B cell (primary cell): ENCODE measurements at regions not wholly inside any gene's neighbourhood (a gene's known extent, or its start where the extent isn't known, plus 50 kb on each side); places are given as distances from the start of the nearest gene placed in this dataset.

ENCODE experiments used
- ATAC-seq: fragments of 200-7000 bp; cut with Tn5 transposase; one replicate; pipeline ENCODE4 v1.10.0; 2021; ENCODE audit warnings: low read depth, mild to moderate bottlenecking, moderate number of reproducible peaks, moderate library complexity
- CTCF ChIA-PET: fragments of 350-600 bp; sonication (Branson Sonifier 250); formaldehyde crosslinking; loops from one replicate; lab custom pipeline; 2021; ENCODE audit warnings: antibody characterized with exemption, inconsistent platforms; lab: Charles Lee
- POLR2A ChIA-PET: fragments of 350-600 bp; sonication (Branson Sonifier 250); formaldehyde crosslinking; loops from one replicate; lab custom pipeline; 2021; ENCODE audit warnings: antibody characterized with exemption; lab: Charles Lee
- DNase-seq: peaks from one replicate; pipeline ENCODE4 v3.0.0; 2013
- H2AFZ ChIP-seq: 2 replicates; pipeline ENCODE4 v1.6.1; 2012; ENCODE audit warnings: mild to moderate bottlenecking, low read depth, low read length; ENCODE audit not compliant: insufficient read depth, poor library complexity, severe bottlenecking
- H3K27ac ChIP-seq, 2 donors: 1 replicate in 1 of 2; 2 replicates in 1 of 2; pipeline ENCODE4 v1.5.1; 2012 to 2013; ENCODE audit warnings: low read length in 2 of 2, mild to moderate bottlenecking in 2 of 2, moderate library complexity in 1 of 2
- H3K27me3 ChIP-seq, 4 experiments: fragments of 200-600 bp in 1 of 4; sonication (generic) in 1 of 4; replicated peaks in 1 of 4; 1 replicate in 2 of 4; 2 replicates in 2 of 4; pipeline versions ENCODE4 v1.6.1 to v1.7.0; 2013 to 2016; ENCODE audit warnings: low read length in 3 of 4, mild to moderate bottlenecking in 2 of 4, mixed read lengths in 1 of 4, moderate library complexity in 1 of 4; ENCODE audit not compliant: insufficient read depth in 4 of 4, control insufficient read depth in 3 of 4; ENCODE audit errors: control extremely low read depth in 1 of 4
- H3K36me3 ChIP-seq, 2 experiments: replicated peaks in 1 of 2; 1 replicate in 1 of 2; 2 replicates in 1 of 2; pipeline versions ENCODE4 v1.6.1 to v1.7.1; 2013; ENCODE audit warnings: low read length in 1 of 2; ENCODE audit not compliant: insufficient read depth in 2 of 2, control insufficient read depth in 1 of 2; ENCODE audit errors: control extremely low read depth in 1 of 2, extremely low read depth in 1 of 2
- H3K4me1 ChIP-seq, 2 donors: fragments of 200-600 bp in 1 of 2; sonication (generic) in 1 of 2; 1 replicate in 1 of 2; 2 replicates in 1 of 2; pipeline versions ENCODE4 v1.5.1 to v1.6.1; 2013 to 2017; ENCODE audit warnings: low read length in 2 of 2; ENCODE audit not compliant: control insufficient read depth in 2 of 2, insufficient read depth in 2 of 2
- H3K4me2 ChIP-seq: replicated peaks from 2 replicates; pipeline ENCODE3; 2012; ENCODE audit warnings: mild to moderate bottlenecking, low read depth, low read length; ENCODE audit not compliant: poor library complexity, severe bottlenecking
- H3K4me3 ChIP-seq, 5 experiments: fragments of 200-600 bp in 1 of 5; sonication (generic) in 1 of 5; 1 replicate in 3 of 5; 2 replicates in 2 of 5; pipeline versions ENCODE4 v1.5.1 to v1.7.0; 2011 to 2016; ENCODE audit warnings: low read length in 4 of 5, mild to moderate bottlenecking in 4 of 5, low read depth in 2 of 5, control low read depth in 1 of 5, moderate library complexity in 1 of 5; ENCODE audit not compliant: insufficient read depth in 1 of 5; ENCODE audit errors: control extremely low read depth in 1 of 5, extremely low read depth in 1 of 5
- H3K79me2 ChIP-seq: fragments of 200-600 bp; sonication (generic); one replicate; pipeline ENCODE4 v1.6.0; 2016; ENCODE audit warnings: low read length; ENCODE audit not compliant: control insufficient read depth, insufficient read depth
- H3K9ac ChIP-seq: fragments of 200-600 bp; sonication (generic); 2 replicates; pipeline ENCODE4 v1.6.1; 2017; ENCODE audit warnings: mild to moderate bottlenecking, low read length, moderate library complexity
- H3K9me3 ChIP-seq, 3 donors: one replicate each; pipeline versions ENCODE4 v1.6.1 to v1.7.1; 2013; ENCODE audit warnings: low read length in 2 of 3; ENCODE audit not compliant: control insufficient read depth in 2 of 3, insufficient read depth in 1 of 3; ENCODE audit errors: control extremely low read depth in 1 of 3
- H4K20me1 ChIP-seq: 2 replicates; pipeline ENCODE4 v1.6.0; 2012; ENCODE audit warnings: mild to moderate bottlenecking, low read length; ENCODE audit not compliant: insufficient read depth, control insufficient read depth, poor library complexity, severe bottlenecking
- H3K27ac Mint-ChIP-seq: one replicate; pipeline ENCODE4 v1.8.0; 2021; ENCODE audit warnings: mixed read lengths
- H3K27me3 Mint-ChIP-seq: one replicate; pipeline ENCODE4 v1.8.0; 2021; ENCODE audit warnings: mixed read lengths
- H3K4me1 Mint-ChIP-seq: one replicate; pipeline ENCODE4 v1.8.0; 2021; ENCODE audit warnings: mixed read lengths
- H3K4me3 Mint-ChIP-seq: one replicate; pipeline ENCODE4 v1.8.0; 2021; ENCODE audit warnings: mixed read lengths
- H3K9me3 Mint-ChIP-seq: one replicate; pipeline ENCODE4 v1.8.0; 2022; ENCODE audit warnings: mixed read lengths; ENCODE audit not compliant: insufficient read depth
- CTCF ChIP-seq: fragments of 200-600 bp; IDR thresholded peaks from one replicate; pipeline ENCODE4 v1.8.0; 2022; ENCODE audit warnings: antibody characterized with exemption, mild to moderate bottlenecking
- EZH2 ChIP-seq: IDR thresholded peaks from 2 replicates; pipeline ENCODE4 v1.6.1; 2012; ENCODE audit warnings: borderline replicate concordance, low read depth, mild to moderate bottlenecking, moderate library complexity, low read length; ENCODE audit not compliant: insufficient read depth, poor library complexity, severe bottlenecking
- WGBS: methylation state at CpG from one replicate; pipeline ENCODE4 v1.1.5; 2013; ENCODE audit warnings: missing lambda C conversion rate; ENCODE audit not compliant: insufficient coverage; 5-methylcytosine and 5-hydroxymethylcytosine counted together
- intact Hi-C: fragments of 100-400 bp; cut with micrococcal nuclease; formaldehyde crosslinking; loops from one replicate; pipeline ENCODE4 v1.10.0; 2022

DNA sequence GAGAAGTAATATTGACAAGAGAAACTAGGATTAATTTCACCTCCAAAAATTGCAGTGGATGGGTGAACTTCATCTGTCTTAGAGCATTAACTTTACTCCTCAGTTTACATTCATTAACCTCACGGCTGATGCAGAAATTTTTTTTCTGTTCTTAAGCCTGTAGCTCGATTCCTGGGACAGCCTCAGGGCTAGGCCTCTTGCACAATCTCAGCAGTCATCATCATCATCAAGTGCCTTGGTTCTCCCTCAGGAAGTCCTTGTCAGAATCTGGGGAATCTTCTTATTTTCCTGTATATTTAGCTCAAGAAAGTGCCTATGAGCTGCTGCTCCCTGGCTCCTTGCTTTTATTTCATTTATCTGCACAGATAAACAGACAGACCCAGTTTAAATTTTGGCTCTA, 1272.2 kb upstream of the LRRTM1 start:
- Histone ChIP-seq H3K4me1 (no peaks in the 10 kb centered on the region), H3K4me2 (no peak overlapping the region), H3K9ac (no peak overlapping the region), H3K27ac (no peak overlapping the region), H3K9me3 (peaks cover 0 to 1% (median 0%) of the 10 kb centered on the region in 3 donors), H3K36me3 (no peaks in the 10 kb centered on the region), H3K79me2 (no peaks in the 10 kb centered on the region), H4K20me1 (no peaks in the 10 kb centered on the region), H3K27me3 (no peaks in the 10 kb centered on the region), H3K4me3 (no peak overlapping the region), H2AFZ (no peak overlapping the region)
- CTCF ChIA-PET = no interaction called here
- Mint-ChIP-seq H3K4me3 (no peak overlapping the region), H3K27ac (no peak overlapping the region), H3K4me1 (no peaks in the 10 kb centered on the region), H3K27me3 (no peaks in the 10 kb centered on the region), H3K9me3 (peaks cover 2% of the 10 kb centered on the region)
- POLR2A ChIA-PET = no interaction called here
- TF ChIP-seq CTCF (no peak), EZH2 (no peak)
- ATAC-seq (no peak), DNase-seq (no peak)
- intact Hi-C loops = no loop called here
- WGBS = 70% methylated on average over 2 of the region's 2 CpGs

DNA sequence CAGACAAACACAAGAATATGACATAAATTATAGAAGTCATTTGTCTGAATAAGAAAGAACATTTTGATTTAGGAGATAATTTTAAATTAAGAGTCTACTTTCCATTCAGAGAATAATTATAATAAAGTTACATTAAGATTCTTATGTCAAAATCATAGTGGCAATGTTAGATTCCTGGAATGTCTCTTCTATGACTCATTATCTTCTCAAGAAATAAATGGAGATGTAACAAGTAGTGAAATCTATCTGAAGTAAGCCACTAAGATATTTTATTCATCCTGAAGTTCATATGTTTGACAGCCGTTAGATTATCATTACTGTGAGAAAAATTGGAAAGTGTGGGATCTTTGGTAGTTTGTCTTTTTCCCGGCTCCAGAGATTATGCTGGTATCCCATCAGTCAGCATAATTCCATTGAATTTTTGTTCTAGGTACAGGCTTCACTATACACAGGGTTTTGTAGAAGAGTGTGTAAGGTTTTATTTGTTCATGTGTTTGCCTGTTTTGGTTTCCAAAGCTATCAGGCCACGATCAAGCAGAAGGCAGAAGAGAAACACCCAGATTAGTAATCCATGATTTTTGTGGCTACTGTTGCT, 1246.6 kb upstream of the LRRTM1 start:
- Histone ChIP-seq H4K20me1 (no peaks in the 10 kb centered on the region), H3K4me2 (no peak overlapping the region), H3K4me1 (no peaks in the 10 kb centered on the region), H3K9ac (no peak overlapping the region), H3K36me3 (no peaks in the 10 kb centered on the region), H3K4me3 (no peak overlapping the region), H3K9me3 (peaks cover 0 to 2% (median 0%) of the 10 kb centered on the region in 3 donors), H3K27me3 (no peaks in the 10 kb centered on the region), H3K27ac (no peak overlapping the region), H3K79me2 (no peaks in the 10 kb centered on the region), H2AFZ (no peak overlapping the region)
- no peak for DNase-seq
- no peak for ATAC-seq
- TF ChIP-seq CTCF (no peak), EZH2 (no peak)
- no peak overlapping the region for H3K4me3 Mint-ChIP-seq
- no peak overlapping the region for H3K27ac Mint-ChIP-seq
- H3K27me3 Mint-ChIP-seq = no peaks in the 10 kb centered on the region
- intact Hi-C loops = no loop called here
- POLR2A ChIA-PET = no interaction called here
- peaks cover 2% of the 10 kb centered on the region for H3K9me3 Mint-ChIP-seq
- no CpG with 5 or more reads among the region's 3 CpGs for WGBS
- H3K4me1 Mint-ChIP-seq = no peaks in the 10 kb centered on the region
- CTCF ChIA-PET = no interaction called here
